GM21423 (cell line): ENCODE measurements at regions not wholly inside any gene's neighbourhood (a gene's known extent, or its start where the extent isn't known, plus 50 kb on each side); places are given as distances from the start of the nearest gene placed in this dataset.
"Not testable (repeated sequence)": the region's sequence is repeated elsewhere in the genome, so short reads cannot be mapped to it uniquely, and the experiment has no call there.

ENCODE experiments used
- ATAC-seq: cut with Tn5 transposase; IDR thresholded peaks from one replicate; pipeline ENCODE4 v1.9.1; 2021; ENCODE audit warnings: mild to moderate bottlenecking, moderate library complexity; ENCODE audit not compliant: unreplicated experiment

- ATAC-seq, result no peak
Measured at GRCh38 chr14:83713732-83714131, 1816.2 kb upstream of the FLRT2 start.

GRCh38 chr14:83714151-83714550 lies 1815.8 kb upstream of the FLRT2 start:
- ATAC-seq, result no peak

GRCh38 chr14:83719435-83719834 lies 1810.5 kb upstream of the FLRT2 start:
- ATAC-seq, result not testable (repeated sequence)

- ATAC-seq, result no peak
Measured at GRCh38 chr14:83733670-83734069, 1796.3 kb upstream of the FLRT2 start.

GRCh38 chr14:83734431-83734830 lies 1795.5 kb upstream of the FLRT2 start:
- ATAC-seq, result no peak

GRCh38 chr14:83741269-83741668 lies 1788.7 kb upstream of the FLRT2 start:
- no peak for ATAC-seq

GRCh38 chr14:83744224-83744623 lies 1785.7 kb upstream of the FLRT2 start:
- no peak for ATAC-seq

GRCh38 chr14:83744891-83745290 lies 1785.1 kb upstream of the FLRT2 start:
- ATAC-seq, result no peak

- no peak for ATAC-seq
Measured at GRCh38 chr14:83746336-83746735, 1783.6 kb upstream of the FLRT2 start.

- no peak for ATAC-seq
Measured at GRCh38 chr14:83757916-83758315, 1772.0 kb upstream of the FLRT2 start.

- no peak for ATAC-seq
Measured at GRCh38 chr14:83764656-83765599, 1765.0 kb upstream of the FLRT2 start.

- no peak for ATAC-seq
Measured at GRCh38 chr14:83777516-83777915, 1752.4 kb upstream of the FLRT2 start.

- ATAC-seq, result no peak
Measured at GRCh38 chr14:83779266-83779665, 1750.7 kb upstream of the FLRT2 start.

GRCh38 chr14:83780321-83780720 lies 1749.6 kb upstream of the FLRT2 start:
- no peak for ATAC-seq

GRCh38 chr14:83798421-83798820 lies 1731.5 kb upstream of the FLRT2 start:
- ATAC-seq, result no peak

- ATAC-seq, result no peak
Measured at GRCh38 chr14:83799233-83799632, 1730.7 kb upstream of the FLRT2 start.

GRCh38 chr14:83814896-83815295 lies 1715.0 kb upstream of the FLRT2 start:
- ATAC-seq, result no peak

GRCh38 chr14:83816761-83817160 lies 1713.2 kb upstream of the FLRT2 start:
- no peak for ATAC-seq

- ATAC-seq, result no peak
Measured at GRCh38 chr14:83825843-83826242, 1704.1 kb upstream of the FLRT2 start.

GRCh38 chr14:83826838-83827237 lies 1703.1 kb upstream of the FLRT2 start:
- no peak for ATAC-seq

GRCh38 chr14:83827383-83827782 lies 1702.6 kb upstream of the FLRT2 start:
- ATAC-seq, result no peak

- no peak for ATAC-seq
Measured at GRCh38 chr14:83828406-83828805, 1701.5 kb upstream of the FLRT2 start.

GRCh38 chr14:83830316-83830715 lies 1699.6 kb upstream of the FLRT2 start:
- no peak for ATAC-seq
